Spinal cord (tissue), 9 donors: ENCODE measurements at regions not wholly inside any gene's neighbourhood (a gene's known extent, or its start where the extent isn't known, plus 50 kb on each side); places are given as distances from the start of the nearest gene placed in this dataset.
A peak's percentile ranks its signal among the peaks of the same experiment; 100 is the strongest.

Experiments used
- DNase-seq, 6 donors: peaks; one replicate each; pipeline versions ENCODE4 v3.0.0 to v3.0.0-alpha.2; 2013 to 2015; ENCODE audit warnings: low spot score in 6 of 6, low read depth in 4 of 6
- H3K27ac ChIP-seq: one replicate; pipeline ENCODE4 v1.5.1; 2013; ENCODE audit warnings: low read depth, low read length, control low read depth
- H3K27me3 ChIP-seq: one replicate; pipeline ENCODE4 v1.6.1; 2013; ENCODE audit warnings: low read length; ENCODE audit not compliant: control insufficient read depth, insufficient read depth
- H3K36me3 ChIP-seq: one replicate; pipeline ENCODE4 v1.6.1; 2013; ENCODE audit warnings: low read length; ENCODE audit not compliant: control insufficient read depth, insufficient read depth
- H3K4me1 ChIP-seq: one replicate; pipeline ENCODE4 v1.6.1; 2013; ENCODE audit warnings: low read length; ENCODE audit not compliant: control insufficient read depth, insufficient read depth
- H3K4me3 ChIP-seq: one replicate; pipeline ENCODE4 v1.5.1; 2013; ENCODE audit warnings: low read depth, low read length, control low read depth
- H3K9me3 ChIP-seq: one replicate; pipeline ENCODE4 v1.6.1; 2013; ENCODE audit warnings: low read length; ENCODE audit not compliant: control insufficient read depth, insufficient read depth
- WGBS: methylation state at CpG from one replicate; pipeline ENCODE4 v1.1.5; 2013; ENCODE audit warnings: missing lambda C conversion rate; ENCODE audit not compliant: insufficient coverage; 5-methylcytosine and 5-hydroxymethylcytosine counted together
- donor health status: healthy.

- Histone ChIP-seq H3K4me3 (no peak overlapping the region), H3K4me1 (no peaks in the 10 kb centered on the region), H3K27ac (no peak overlapping the region), H3K9me3 (peaks cover 2% of the 10 kb centered on the region), H3K36me3 (no peaks in the 10 kb centered on the region), H3K27me3 (no peaks in the 10 kb centered on the region)
- WGBS, result 0% methylated on average over 1 of the region's 5 CpGs
- DNase-seq, result peak in 2 of 6 donors; percentile 31 to 77
These were observed 243.9 kb upstream of the TCF21 start for GRCh38 chr6:133644892-133645619.

- WGBS, result no CpG with 5 or more reads among the region's 4 CpGs
- no peak overlapping the region for H3K4me3 ChIP-seq
- H3K27ac ChIP-seq, result no peak overlapping the region
- no peaks in the 10 kb centered on the region for H3K27me3 ChIP-seq
- DNase-seq, result peak in 2 of 6 donors; percentile 53 to 56
- peaks cover 2% of the 10 kb centered on the region for H3K9me3 ChIP-seq
- H3K36me3 ChIP-seq, result no peaks in the 10 kb centered on the region
- no peaks in the 10 kb centered on the region for H3K4me1 ChIP-seq
These were observed 242.8 kb upstream of the TCF21 start for GRCh38 chr6:133645966-133646740.

GRCh38 chr6:133648581-133648980 lies 240.3 kb upstream of the TCF21 start:
- Histone ChIP-seq H3K27ac (no peak overlapping the region), H3K4me3 (no peak overlapping the region), H3K27me3 (no peaks in the 10 kb centered on the region), H3K4me1 (no peaks in the 10 kb centered on the region), H3K9me3 (peaks cover 2% of the 10 kb centered on the region), H3K36me3 (no peaks in the 10 kb centered on the region)
- WGBS, result 54% methylated on average over 2 of the region's 2 CpGs
- no peak for DNase-seq

- H3K4me1 ChIP-seq, result no peaks in the 10 kb centered on the region
- H3K27me3 ChIP-seq, result no peaks in the 10 kb centered on the region
- H3K4me3 ChIP-seq, result no peak overlapping the region
- no peaks in the 10 kb centered on the region for H3K36me3 ChIP-seq
- DNase-seq, result no peak
- no CpG with 5 or more reads among the region's 1 CpG for WGBS
- no peaks in the 10 kb centered on the region for H3K9me3 ChIP-seq
- no peak overlapping the region for H3K27ac ChIP-seq
These were observed 217.5 kb upstream of the TCF21 start for GRCh38 chr6:133671376-133671775.

GRCh38 chr6:133673056-133673455 lies 215.9 kb upstream of the TCF21 start:
- Histone ChIP-seq H3K27me3 (no peaks in the 10 kb centered on the region), H3K27ac (no peak overlapping the region), H3K9me3 (no peaks in the 10 kb centered on the region), H3K4me3 (no peak overlapping the region), H3K4me1 (no peaks in the 10 kb centered on the region), H3K36me3 (no peaks in the 10 kb centered on the region)
- DNase-seq, result no peak
- WGBS, result 100% methylated on average over 2 of the region's 3 CpGs

GRCh38 chr6:133674661-133675060 lies 214.3 kb upstream of the TCF21 start:
- WGBS, result no CpG with 5 or more reads among the region's 1 CpG
- Histone ChIP-seq H3K4me3 (no peak overlapping the region), H3K27me3 (no peaks in the 10 kb centered on the region), H3K9me3 (no peaks in the 10 kb centered on the region), H3K4me1 (no peaks in the 10 kb centered on the region), H3K36me3 (no peaks in the 10 kb centered on the region), H3K27ac (no peak overlapping the region)
- no peak for DNase-seq

- DNase-seq, result no peak
- H3K27me3 ChIP-seq, result no peaks in the 10 kb centered on the region
- H3K9me3 ChIP-seq, result no peaks in the 10 kb centered on the region
- H3K27ac ChIP-seq, result no peak overlapping the region
- no peak overlapping the region for H3K4me3 ChIP-seq
- 97% methylated on average over 2 of the region's 2 CpGs for WGBS
- no peaks in the 10 kb centered on the region for H3K4me1 ChIP-seq
- H3K36me3 ChIP-seq, result no peaks in the 10 kb centered on the region
These were observed 207.9 kb upstream of the TCF21 start for GRCh38 chr6:133680994-133681393.

- no peak overlapping the region for H3K27ac ChIP-seq
- H3K9me3 ChIP-seq, result no peaks in the 10 kb centered on the region
- WGBS, result 6% methylated on average over 2 of the region's 2 CpGs
- peak in 1 of 6 donors; percentile 2 for DNase-seq
- no peak overlapping the region for H3K4me3 ChIP-seq
- H3K27me3 ChIP-seq, result no peaks in the 10 kb centered on the region
- no peaks in the 10 kb centered on the region for H3K4me1 ChIP-seq
- H3K36me3 ChIP-seq, result no peaks in the 10 kb centered on the region
These were observed 207.0 kb upstream of the TCF21 start for GRCh38 chr6:133681891-133682290.

GRCh38 chr6:133682506-133683307 lies 206.2 kb upstream of the TCF21 start:
- Histone ChIP-seq H3K27me3 (no peaks in the 10 kb centered on the region), H3K36me3 (no peaks in the 10 kb centered on the region), H3K9me3 (no peaks in the 10 kb centered on the region), H3K4me1 (no peaks in the 10 kb centered on the region), H3K27ac (no peak overlapping the region), H3K4me3 (no peak overlapping the region)
- 90% methylated on average over 2 of the region's 5 CpGs for WGBS
- DNase-seq, result no peak
